HUES6 (cell line): ENCODE measurements at regions not wholly inside any gene's neighbourhood (a gene's known extent, or its start where the extent isn't known, plus 50 kb on each side); places are given as distances from the start of the nearest gene placed in this dataset.

Source experiments
- H3K27ac ChIP-seq: 2 replicates; pipeline ENCODE4 v1.7.0; 2013; ENCODE audit warnings: low read depth, mild to moderate bottlenecking, low read length, inconsistent platforms
- H3K27me3 ChIP-seq: 2 replicates; pipeline ENCODE4 v1.6.1; 2013; ENCODE audit warnings: low read length; ENCODE audit not compliant: control insufficient read depth, insufficient read depth
- H3K36me3 ChIP-seq: 2 replicates; pipeline ENCODE4 v1.6.1; 2013; ENCODE audit warnings: low read length; ENCODE audit not compliant: control insufficient read depth, insufficient read depth
- H3K4me1 ChIP-seq: 2 replicates; pipeline ENCODE4 v1.6.1; 2013; ENCODE audit warnings: low read length; ENCODE audit not compliant: control insufficient read depth, insufficient read depth
- H3K4me3 ChIP-seq: 2 replicates; pipeline ENCODE4 v1.5.1; 2013; ENCODE audit warnings: low read depth, low read length
- H3K9ac ChIP-seq: one replicate; pipeline ENCODE4 v1.6.1; 2013; ENCODE audit warnings: mild to moderate bottlenecking, low read length
- H3K9me3 ChIP-seq: 2 replicates; pipeline ENCODE4 v1.6.1; 2013; ENCODE audit warnings: low read depth, low read length; ENCODE audit not compliant: control insufficient read depth, insufficient read depth

DNA sequence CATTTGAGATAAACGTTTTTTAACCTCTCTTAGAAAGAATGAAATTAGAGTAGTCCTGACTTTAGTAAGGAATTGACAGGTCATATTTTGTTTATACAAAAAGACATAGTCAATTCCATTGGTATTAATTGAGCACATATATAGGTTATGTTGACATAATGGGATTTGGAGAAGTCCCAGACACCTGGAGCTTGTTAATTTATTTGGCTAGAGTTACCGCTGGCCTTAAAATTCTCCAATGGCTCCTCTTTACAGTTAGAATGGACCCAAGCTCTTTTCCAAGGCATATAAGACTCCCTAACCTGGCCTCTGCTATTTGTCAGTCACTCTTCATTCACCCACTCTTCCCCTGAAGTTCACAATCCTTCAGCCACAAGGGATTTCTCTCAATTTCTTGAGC lies 221.3 kb downstream of the CBLN4 start:
- Histone ChIP-seq H3K9ac (no peak overlapping the region), H3K4me1 (no peaks in the 10 kb centered on the region), H3K27ac (no peak overlapping the region), H3K9me3 (no peaks in the 10 kb centered on the region; the same call in 1 of the 2 replicates), H3K36me3 (no peaks in the 10 kb centered on the region), H3K4me3 (no peak overlapping the region), H3K27me3 (no peaks in the 10 kb centered on the region; the same call in 1 of the 2 replicates)

DNA sequence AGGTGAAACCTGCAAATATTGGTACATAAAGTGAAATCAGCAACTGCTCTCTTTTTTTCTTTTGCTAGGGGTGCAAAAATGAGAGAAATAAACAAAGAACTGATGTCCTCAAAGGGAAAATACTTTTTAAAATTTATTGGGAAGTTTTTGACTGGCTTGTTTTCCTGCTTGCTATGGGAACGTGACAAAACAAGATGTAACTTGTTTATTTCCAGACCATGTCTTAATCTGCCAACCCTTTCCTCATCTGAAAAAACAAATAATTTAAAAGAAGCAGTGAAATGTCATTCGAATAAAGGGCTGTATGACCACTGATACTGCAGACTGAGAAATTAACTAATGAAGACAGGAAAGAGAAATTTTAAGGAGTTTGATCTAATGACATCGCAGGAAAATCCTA lies 221.9 kb downstream of the CBLN4 start:
- Histone ChIP-seq H3K27ac (no peak overlapping the region), H3K36me3 (no peaks in the 10 kb centered on the region), H3K4me1 (no peaks in the 10 kb centered on the region), H3K4me3 (no peak overlapping the region), H3K9ac (no peak overlapping the region), H3K9me3 (no peaks in the 10 kb centered on the region; the same call in 1 of the 2 replicates), H3K27me3 (no peaks in the 10 kb centered on the region; the same call in 1 of the 2 replicates)

DNA sequence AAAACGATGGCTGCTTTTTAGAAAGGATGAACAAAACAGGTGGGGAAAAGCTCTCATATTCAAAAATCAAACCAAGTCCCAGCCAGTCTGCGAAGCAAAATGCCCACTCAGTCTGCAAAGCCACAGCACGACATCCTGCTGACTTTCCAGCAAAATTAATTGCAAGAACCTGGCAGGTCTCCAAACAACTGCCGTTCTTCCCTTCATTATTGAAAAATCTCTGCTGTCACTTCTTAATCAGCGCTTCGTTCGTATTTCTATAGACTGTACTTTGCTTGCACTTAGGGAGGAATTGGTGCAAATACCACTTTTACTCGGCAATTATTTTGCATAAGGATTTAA lies 222.4 kb downstream of the CBLN4 start:
- Histone ChIP-seq H3K9ac (no peak overlapping the region), H3K27me3 (no peaks in the 10 kb centered on the region; the same call in 1 of the 2 replicates), H3K27ac (no peak overlapping the region)

DNA sequence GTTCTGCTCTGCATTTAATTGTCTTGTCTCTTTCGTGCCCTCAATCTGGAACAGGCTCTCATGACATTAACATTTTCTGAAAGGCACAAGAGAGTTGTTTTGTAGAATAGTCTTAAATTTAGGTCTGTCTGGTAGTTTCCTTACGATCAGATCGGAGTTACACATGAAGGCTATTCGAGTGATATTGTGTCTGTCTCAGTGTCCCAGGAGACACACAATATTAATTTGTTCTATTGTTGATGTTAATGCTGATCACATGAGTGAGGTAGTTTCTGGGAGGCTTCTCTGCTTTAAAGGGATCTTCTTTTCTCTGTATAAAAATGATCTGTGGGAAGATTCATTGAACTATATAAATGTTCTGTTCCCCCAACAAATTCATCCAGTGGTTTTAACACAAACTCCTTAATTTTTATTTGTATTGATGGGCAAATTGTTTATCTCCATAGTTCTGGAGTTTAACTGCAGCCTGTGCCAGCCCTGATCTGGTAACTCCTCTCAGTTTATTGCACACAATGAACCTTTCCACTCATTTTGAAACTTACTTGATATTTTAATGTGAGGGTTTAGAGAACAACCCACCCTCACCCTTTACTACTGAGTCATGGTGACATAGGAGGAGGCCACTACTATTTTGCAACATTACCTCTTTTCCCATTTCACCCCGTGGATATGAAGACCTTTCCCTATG lies 223.0 kb downstream of the CBLN4 start:
- Histone ChIP-seq H3K27ac (no peak overlapping the region), H3K9ac (no peak overlapping the region)

More for the DNA sequence above, 222.4 kb downstream of the CBLN4 start:
- no peak overlapping the region for H3K4me3 ChIP-seq
- no peaks in the 10 kb centered on the region for H3K36me3 ChIP-seq
- no peaks in the 10 kb centered on the region; the same call in 1 of the 2 replicates for H3K9me3 ChIP-seq
- no peaks in the 10 kb centered on the region for H3K4me1 ChIP-seq

DNA sequence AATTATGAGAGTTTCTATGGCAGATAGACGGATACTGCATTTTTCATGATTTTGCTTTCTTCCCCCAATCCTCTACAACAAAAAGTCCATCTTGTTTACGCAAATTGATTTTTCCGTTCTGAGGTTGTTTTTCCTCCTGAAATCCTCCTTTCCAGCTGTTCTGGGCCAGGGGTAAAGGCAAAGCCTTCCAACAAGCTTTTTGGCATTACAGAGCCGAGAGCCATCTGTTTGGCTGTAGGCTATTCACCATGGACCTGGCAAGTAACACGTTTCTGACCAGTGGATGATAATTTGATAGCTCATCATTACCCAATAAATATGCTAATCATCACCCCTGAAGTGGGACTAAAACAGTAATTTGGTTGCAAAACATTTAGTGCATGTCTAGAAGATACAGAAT lies 226.5 kb downstream of the CBLN4 start:
- H3K4me1 ChIP-seq: no peaks in the 10 kb centered on the region
- no peaks in the 10 kb centered on the region for H3K36me3 ChIP-seq
- no peak overlapping the region for H3K27ac ChIP-seq
- no peaks in the 10 kb centered on the region for H3K9me3 ChIP-seq
- no peak overlapping the region for H3K9ac ChIP-seq
- H3K4me3 ChIP-seq: no peak overlapping the region
- no peaks in the 10 kb centered on the region for H3K27me3 ChIP-seq

More for the DNA sequence above, 223.0 kb downstream of the CBLN4 start:
- H3K4me1 ChIP-seq: no peaks in the 10 kb centered on the region
- H3K27me3 ChIP-seq: no peaks in the 10 kb centered on the region; the same call in 1 of the 2 replicates
- no peaks in the 10 kb centered on the region; the same call in 1 of the 2 replicates for H3K9me3 ChIP-seq
- no peak overlapping the region for H3K4me3 ChIP-seq
- no peaks in the 10 kb centered on the region for H3K36me3 ChIP-seq

DNA sequence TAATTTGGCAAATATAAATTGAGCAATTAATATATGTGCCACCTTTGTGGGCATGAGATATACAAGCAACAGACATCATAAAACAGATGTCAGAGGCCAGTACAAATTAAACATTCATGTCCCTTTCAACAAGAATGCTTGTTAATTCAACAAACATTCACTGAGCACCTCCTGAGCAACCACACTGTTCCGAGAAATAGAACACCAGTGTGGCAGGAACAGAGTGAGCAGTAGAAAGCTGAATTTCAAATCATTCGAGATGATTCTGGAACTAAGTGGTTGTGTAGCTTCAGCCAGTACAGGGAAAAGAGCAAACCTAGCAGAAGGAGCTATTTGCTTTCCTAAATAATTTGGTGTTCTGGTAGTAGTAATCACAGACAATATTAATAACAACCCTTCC lies 227.7 kb downstream of the CBLN4 start:
- H3K4me3 ChIP-seq: no peak overlapping the region
- H3K36me3 ChIP-seq: no peaks in the 10 kb centered on the region
- H3K4me1 ChIP-seq: no peaks in the 10 kb centered on the region
- no peaks in the 10 kb centered on the region for H3K9me3 ChIP-seq
- H3K27ac ChIP-seq: no peak overlapping the region
- no peak overlapping the region for H3K9ac ChIP-seq
- no peaks in the 10 kb centered on the region for H3K27me3 ChIP-seq

DNA sequence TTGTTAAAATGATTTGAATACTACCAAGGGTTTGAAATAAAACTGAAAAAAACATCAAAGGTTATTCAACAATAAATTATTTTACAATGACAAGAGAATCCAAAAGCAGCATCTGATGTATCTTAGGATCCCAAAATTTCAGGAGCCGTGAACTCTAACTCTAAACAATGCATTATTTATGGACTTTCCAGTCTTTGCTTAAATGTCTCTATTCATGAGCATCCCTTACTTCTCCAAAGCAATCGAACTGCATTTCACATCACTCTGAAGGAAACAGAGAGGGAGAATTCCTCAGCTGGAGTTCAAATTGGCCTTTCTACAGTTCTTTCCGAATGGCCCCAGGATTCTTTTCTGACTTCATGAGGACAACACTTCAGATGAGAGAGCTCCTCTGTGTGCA lies 229.1 kb downstream of the CBLN4 start:
- Histone ChIP-seq H3K27me3 (no peaks in the 10 kb centered on the region), H3K9me3 (no peaks in the 10 kb centered on the region), H3K4me3 (no peak overlapping the region), H3K27ac (no peak overlapping the region), H3K9ac (no peak overlapping the region), H3K4me1 (no peaks in the 10 kb centered on the region), H3K36me3 (no peaks in the 10 kb centered on the region)

DNA sequence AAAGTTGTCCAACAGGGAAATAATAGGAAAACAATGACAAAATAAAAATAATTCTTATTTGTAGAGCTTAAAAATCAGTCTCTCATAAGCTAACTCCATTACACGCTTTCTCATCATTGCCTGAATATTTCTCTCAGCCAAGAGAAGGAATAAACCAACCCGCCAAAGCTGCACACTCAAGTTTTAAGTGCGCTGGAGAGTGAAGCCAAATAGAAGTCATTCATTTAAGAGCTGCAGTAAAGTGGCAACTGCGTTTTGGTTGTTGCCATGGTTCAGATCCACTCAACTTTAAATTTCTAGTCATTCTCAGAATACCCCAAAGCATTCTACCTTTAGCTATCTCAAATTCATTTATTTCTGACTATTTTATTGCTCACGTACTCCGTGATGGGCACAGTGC lies 230.7 kb downstream of the CBLN4 start:
- no peaks in the 10 kb centered on the region for H3K4me1 ChIP-seq
- no peaks in the 10 kb centered on the region for H3K27me3 ChIP-seq
- no peak overlapping the region for H3K9ac ChIP-seq
- no peaks in the 10 kb centered on the region for H3K36me3 ChIP-seq
- no peaks in the 10 kb centered on the region for H3K9me3 ChIP-seq
- no peak overlapping the region for H3K27ac ChIP-seq
- no peak overlapping the region for H3K4me3 ChIP-seq

DNA sequence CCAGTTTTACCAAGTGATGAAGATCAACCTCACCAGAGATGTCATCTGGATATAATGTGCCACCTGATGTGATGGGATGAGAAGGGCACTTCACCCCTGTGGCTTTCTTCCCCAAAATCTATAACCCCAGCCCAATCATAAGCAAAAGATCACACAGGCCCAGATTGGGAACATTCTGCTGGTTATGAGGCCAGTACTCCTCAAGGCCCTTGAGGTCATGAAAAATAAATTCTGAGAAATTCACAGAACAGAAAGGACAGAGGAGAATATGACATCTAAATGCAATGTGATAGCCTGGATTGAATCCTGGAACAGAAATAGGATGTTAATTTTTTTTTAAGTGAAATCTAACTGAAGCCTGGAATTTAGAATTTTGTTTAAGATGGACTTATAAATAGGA lies 243.5 kb downstream of the CBLN4 start:
- no peaks in the 10 kb centered on the region for H3K4me1 ChIP-seq
- H3K9me3 ChIP-seq: peaks cover 24% of the 10 kb centered on the region
- H3K27ac ChIP-seq: no peak overlapping the region
- H3K27me3 ChIP-seq: no peaks in the 10 kb centered on the region
- no peak overlapping the region for H3K9ac ChIP-seq
- no peak overlapping the region for H3K4me3 ChIP-seq
- H3K36me3 ChIP-seq: no peaks in the 10 kb centered on the region

DNA sequence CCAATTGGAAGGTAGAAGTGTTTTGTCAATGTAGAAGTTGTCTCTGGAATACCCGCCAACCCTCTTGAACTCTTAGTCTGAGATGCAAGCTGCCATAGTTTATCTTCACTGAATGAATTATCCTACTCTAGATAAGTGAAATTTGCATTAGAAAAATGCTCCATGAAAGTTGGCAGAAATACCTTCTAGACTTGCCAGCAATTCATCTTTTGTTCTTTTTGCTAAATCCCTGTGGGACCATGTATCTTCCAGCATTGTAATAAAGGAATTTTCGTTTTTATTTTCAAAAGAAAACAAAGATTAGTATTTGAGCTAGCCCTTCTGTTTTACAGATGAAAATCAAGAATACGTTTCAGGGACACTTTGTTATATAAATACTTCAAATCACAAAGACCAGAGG lies 244.2 kb downstream of the CBLN4 start:
- no peak overlapping the region for H3K4me3 ChIP-seq
- no peaks in the 10 kb centered on the region for H3K4me1 ChIP-seq
- H3K36me3 ChIP-seq: no peaks in the 10 kb centered on the region
- peaks cover 24% of the 10 kb centered on the region for H3K9me3 ChIP-seq
- H3K9ac ChIP-seq: no peak overlapping the region
- H3K27me3 ChIP-seq: no peaks in the 10 kb centered on the region
- H3K27ac ChIP-seq: no peak overlapping the region

DNA sequence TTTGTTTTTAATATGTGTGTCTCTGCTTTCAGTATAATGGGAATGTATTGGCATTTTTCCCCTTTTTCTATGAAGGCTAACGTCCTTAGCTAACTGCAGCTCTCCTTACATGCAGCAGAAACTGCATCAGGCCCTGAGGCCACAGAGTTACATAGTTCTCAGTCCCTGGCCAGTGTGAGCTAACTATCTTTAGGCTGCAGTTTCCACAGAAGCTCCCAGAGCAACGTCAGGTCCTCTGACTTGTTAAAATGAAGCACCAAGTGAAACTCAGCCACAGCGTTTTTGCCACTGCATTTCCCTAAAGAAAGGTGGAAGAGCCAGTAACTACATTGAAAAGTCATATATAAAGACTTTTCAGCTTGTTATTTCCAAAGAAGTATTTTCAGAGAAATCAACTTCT lies 244.7 kb downstream of the CBLN4 start:
- no peaks in the 10 kb centered on the region for H3K27me3 ChIP-seq
- no peak overlapping the region for H3K27ac ChIP-seq
- no peaks in the 10 kb centered on the region for H3K4me1 ChIP-seq
- no peak overlapping the region for H3K4me3 ChIP-seq
- H3K9ac ChIP-seq: no peak overlapping the region
- H3K9me3 ChIP-seq: peaks cover 21% of the 10 kb centered on the region
- no peaks in the 10 kb centered on the region for H3K36me3 ChIP-seq
